H1 (cell line): ENCODE measurements at regions not wholly inside any gene's neighbourhood (a gene's known extent, or its start where the extent isn't known, plus 50 kb on each side); places are given as distances from the start of the nearest gene placed in this dataset.

Experiments
- CTCF ChIA-PET: fragments of 300-600 bp; sonication (Branson Sonifier 250); formaldehyde crosslinking; loops from one replicate; lab custom pipeline; 2021; ENCODE audit not compliant: partially characterized antibody; lab: Charles Lee
- POLR2A ChIA-PET: fragments of 300-600 bp; sonication (Branson Sonifier 250); formaldehyde crosslinking; loops from one replicate; lab custom pipeline; 2021; ENCODE audit warnings: inconsistent platforms; ENCODE audit not compliant: partially characterized antibody; lab: Charles Lee
- DNase-seq, 2 experiments: peaks; one replicate each; pipeline versions ENCODE4 v3.0.0 to v3.0.0-alpha.2; 2010 to 2022; ENCODE audit warnings: low spot score in 2 of 2, low read depth in 1 of 2, mixed read lengths in 1 of 2
- FAIRE-seq: peaks from 2 replicates; lab custom pipeline; 2011; peaks lifted over from hg19 to GRCh38; lab: Jason Lieb, UNC
- H2AFZ ChIP-seq: 2 replicates; pipeline ENCODE4 v1.8.1; 2012; ENCODE audit warnings: low read length, inconsistent platforms
- H2AK5ac ChIP-seq: 2 replicates; pipeline ENCODE4 v1.6.1; 2013; ENCODE audit warnings: low read depth, low read length
- H2BK120ac ChIP-seq: replicated peaks from 2 replicates; pipeline ENCODE3; 2013; ENCODE audit warnings: low read depth, low read length, inconsistent platforms
- H2BK12ac ChIP-seq: 2 replicates; pipeline ENCODE4 v1.6.1; 2013; ENCODE audit warnings: low read depth, low read length
- H2BK15ac ChIP-seq: 2 replicates; pipeline ENCODE4 v1.6.1; 2013; ENCODE audit warnings: low read length
- H2BK20ac ChIP-seq: 2 replicates; pipeline ENCODE4 v1.6.1; 2013; ENCODE audit warnings: low read length
- H2BK5ac ChIP-seq: 2 replicates; pipeline ENCODE4 v1.6.1; 2013; ENCODE audit warnings: low read depth, low read length
- H3K14ac ChIP-seq: 2 replicates; pipeline ENCODE4 v1.6.1; 2013; ENCODE audit warnings: inconsistent platforms; ENCODE audit not compliant: insufficient read length
- H3K18ac ChIP-seq: 2 replicates; pipeline ENCODE4 v1.6.1; 2013; ENCODE audit warnings: low read length; ENCODE audit errors: extremely low read depth
- H3K23ac ChIP-seq: 2 replicates; pipeline ENCODE4 v1.6.1; 2013; ENCODE audit warnings: inconsistent platforms; ENCODE audit not compliant: insufficient read length
- H3K23me2 ChIP-seq: 2 replicates; pipeline ENCODE4 v1.6.1; 2013; ENCODE audit warnings: low read depth, low read length
- H3K27ac ChIP-seq: 2 replicates; pipeline ENCODE4 v1.6.1; 2011; ENCODE audit warnings: low read depth, low read length, inconsistent platforms
- H3K27me3 ChIP-seq, 4 experiments: replicated peaks in 1 of 4; 1 replicate in 1 of 4; 2 replicates in 3 of 4; pipeline versions ENCODE4 v1.6.1 to v1.8.1; 2011 to 2013; ENCODE audit warnings: low read length in 3 of 4, mild to moderate bottlenecking in 3 of 4, inconsistent platforms in 2 of 4, mixed read lengths in 2 of 4, moderate library complexity in 1 of 4; ENCODE audit not compliant: control insufficient read depth in 3 of 4, insufficient read depth in 3 of 4; ENCODE audit errors: extremely low read depth in 1 of 4
- H3K36me3 ChIP-seq, 4 experiments: 2 replicates each; pipeline versions ENCODE4 v1.6.1 to v1.8.1; 2011 to 2013; ENCODE audit warnings: mild to moderate bottlenecking in 4 of 4, low read length in 3 of 4, moderate library complexity in 2 of 4, control low read depth in 1 of 4, inconsistent platforms in 1 of 4; ENCODE audit not compliant: insufficient read depth in 4 of 4, control insufficient read depth in 2 of 4
- H3K4ac ChIP-seq: replicated peaks from 2 replicates; pipeline ENCODE3; 2013; ENCODE audit warnings: low read length, low read depth, mixed read lengths, inconsistent platforms; ENCODE audit not compliant: insufficient read length
- H3K4me1 ChIP-seq, 4 experiments: replicated peaks in 1 of 4; 1 replicate in 1 of 4; 2 replicates in 3 of 4; pipeline versions ENCODE4 v1.6.1 to v1.8.1; 2011 to 2013; ENCODE audit warnings: low read length in 3 of 4, inconsistent platforms in 2 of 4, mixed read lengths in 1 of 4; ENCODE audit not compliant: insufficient read depth in 4 of 4, control insufficient read depth in 3 of 4
- H3K4me2 ChIP-seq, 2 experiments: 2 replicates each; pipeline versions ENCODE4 v1.6.1 to v1.8.1; 2011 to 2013; ENCODE audit warnings: low read depth in 2 of 2, low read length in 2 of 2, control low read depth in 1 of 2, inconsistent platforms in 1 of 2, mild to moderate bottlenecking in 1 of 2; ENCODE audit not compliant: insufficient read depth in 1 of 2
- H3K4me3 ChIP-seq, 4 experiments: fragments of 200-600, 300-600 bp in 1 of 4; sonication (generic), shearing (Covaris generic), sonication (Bioruptor Twin) in 1 of 4; 2 replicates each; pipeline versions ENCODE4 v1.5.1 to v1.8.1; 2011 to 2016; ENCODE audit warnings: low read length in 4 of 4, low read depth in 3 of 4, control low read depth in 2 of 4, inconsistent platforms in 2 of 4, mild to moderate bottlenecking in 2 of 4, mixed read lengths in 1 of 4, moderate library complexity in 1 of 4; ENCODE audit not compliant: insufficient read depth in 2 of 4; ENCODE audit errors: extremely low read depth in 1 of 4
- H3K56ac ChIP-seq: replicated peaks from 2 replicates; pipeline ENCODE3; 2013; ENCODE audit warnings: low read depth, mild to moderate bottlenecking, mixed read lengths, low read length, inconsistent platforms; ENCODE audit not compliant: insufficient read length
- H3K79me1 ChIP-seq: 2 replicates; pipeline ENCODE4 v1.6.1; 2013; ENCODE audit warnings: low read depth, low read length, control low read depth
- H3K79me2 ChIP-seq, 2 experiments: 2 replicates each; pipeline versions ENCODE4 v1.6.1 to v1.8.1; 2012 to 2013; ENCODE audit warnings: low read length in 2 of 2, mild to moderate bottlenecking in 2 of 2, inconsistent platforms in 1 of 2; ENCODE audit not compliant: insufficient read depth in 2 of 2, control insufficient read depth in 1 of 2
- H3K9ac ChIP-seq, 4 experiments: replicated peaks in 1 of 4; 1 replicate in 1 of 4; 2 replicates in 3 of 4; pipeline versions ENCODE4 v1.6.1 to v1.8.1; 2011 to 2013; ENCODE audit warnings: low read depth in 3 of 4, low read length in 3 of 4, control low read depth in 2 of 4, mild to moderate bottlenecking in 2 of 4, moderate library complexity in 2 of 4, inconsistent platforms in 1 of 4; ENCODE audit errors: extremely low read depth in 1 of 4
- H3K9me3 ChIP-seq, 2 experiments: 2 replicates each; pipeline versions ENCODE4 v1.6.1 to v1.8.1; 2012 to 2013; ENCODE audit warnings: mild to moderate bottlenecking in 2 of 2, moderate library complexity in 2 of 2, control low read depth in 1 of 2, inconsistent platforms in 1 of 2, low read depth in 1 of 2, low read length in 1 of 2, mixed read lengths in 1 of 2; ENCODE audit not compliant: insufficient read depth in 2 of 2
- H4K20me1 ChIP-seq, 2 experiments: replicated peaks in 1 of 2; 2 replicates each; pipeline versions ENCODE3 to v1.8.1; 2011 to 2013; ENCODE audit warnings: inconsistent platforms in 2 of 2, low read length in 2 of 2, mild to moderate bottlenecking in 1 of 2; ENCODE audit not compliant: insufficient read depth in 2 of 2, control insufficient read depth in 1 of 2
- H4K5ac ChIP-seq: 2 replicates; pipeline ENCODE4 v1.6.1; 2013; ENCODE audit warnings: low read length, low read depth, mixed read lengths, inconsistent platforms; ENCODE audit not compliant: insufficient read length
- H4K8ac ChIP-seq: 2 replicates; pipeline ENCODE4 v1.8.0; 2013; ENCODE audit warnings: mild to moderate bottlenecking, moderate library complexity, low read length, inconsistent platforms; ENCODE audit not compliant: insufficient read depth; ENCODE audit errors: extremely low read depth
- H4K91ac ChIP-seq: replicated peaks from 2 replicates; pipeline ENCODE3; 2013; ENCODE audit warnings: low read length, mixed read lengths, inconsistent platforms; ENCODE audit not compliant: insufficient read length
- SP1 ChIP-seq: IDR thresholded peaks from 2 replicates; pipeline ENCODE4 v1.6.1; 2011; ENCODE audit warnings: low read depth, low read length
- TEAD4 ChIP-seq: IDR thresholded peaks from 2 replicates; pipeline ENCODE4 v1.6.1; 2012; ENCODE audit warnings: low read depth, low read length, inconsistent platforms, mixed read lengths
- WGBS, 2 experiments: shearing (Covaris generic) in 1 of 2; methylation state at CpG; one replicate each; pipeline versions ENCODE4 v1.1.6 to v1.1.7; 2013 to 2015; ENCODE audit warnings: low lambda C conversion rate in 2 of 2, mixed read lengths in 2 of 2, inconsistent platforms in 1 of 2, low coverage in 1 of 2, missing lambda C conversion rate in 1 of 2; ENCODE audit not compliant: insufficient replicate concordance in 2 of 2, insufficient coverage in 1 of 2, insufficient read length in 1 of 2; ENCODE audit errors: extremely low coverage in 1 of 2, missing lambda C conversion rate in 1 of 2; 5-methylcytosine and 5-hydroxymethylcytosine counted together

DNA sequence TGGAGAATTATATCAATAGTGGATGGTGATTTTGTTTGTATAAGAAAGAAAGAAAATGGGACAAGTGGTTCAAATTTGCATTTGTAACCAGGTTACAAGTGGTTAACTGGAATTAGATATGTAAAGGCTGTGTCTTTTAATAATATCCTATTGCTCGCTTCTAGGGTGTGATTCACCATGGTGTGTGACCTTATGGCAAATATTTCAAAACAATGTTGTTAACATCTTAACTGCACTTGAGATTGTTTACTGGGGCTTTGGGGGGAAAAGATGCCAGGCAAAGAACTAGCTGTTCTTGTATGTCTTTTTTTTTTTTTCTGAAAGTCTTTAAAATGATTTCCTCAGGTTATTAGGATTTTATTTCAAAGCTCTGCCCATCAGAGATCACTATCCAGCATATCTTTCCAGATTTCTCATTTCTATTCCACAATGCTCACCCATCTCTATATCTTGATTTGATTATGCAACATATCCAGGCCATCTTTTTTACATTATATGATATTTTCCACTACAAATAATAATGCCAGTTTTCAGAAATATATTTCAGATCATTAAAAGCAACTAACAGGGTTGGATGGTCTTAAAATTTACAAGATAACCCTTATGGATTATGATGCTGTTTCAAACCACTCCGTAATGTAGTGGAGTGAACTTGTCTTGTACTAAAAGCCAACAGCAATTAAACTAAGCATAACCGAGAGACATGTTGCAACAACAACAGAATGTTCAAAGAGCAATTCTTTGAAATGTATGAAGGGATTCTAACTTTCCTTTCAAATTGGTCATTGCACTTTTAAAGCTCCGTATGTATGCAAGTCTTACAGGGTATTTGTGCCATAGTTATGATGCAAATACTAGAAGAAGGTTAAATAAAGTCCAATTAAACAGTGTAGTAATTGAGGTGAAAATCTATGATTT lies 341.5 kb upstream of the ETAA1 start:
- no peak overlapping the region for H3K4ac ChIP-seq
- no peak overlapping the region for H4K5ac ChIP-seq
- no peak overlapping the region for H3K23ac ChIP-seq
- H3K9ac ChIP-seq, result no peak overlapping the region
- H2BK15ac ChIP-seq, result no peak overlapping the region
- ChIA-PET CTCF (no interaction called here), POLR2A (no interaction called here)
- no peaks in the 10 kb centered on the region for H3K9me3 ChIP-seq
- H3K27me3 ChIP-seq, result no peaks in the 10 kb centered on the region
- no peaks in the 10 kb centered on the region for H4K20me1 ChIP-seq
- no peak overlapping the region for H3K4me2 ChIP-seq
- FAIRE-seq (no peak), DNase-seq (no peak)
- no peaks in the 10 kb centered on the region for H3K79me1 ChIP-seq
- H2AK5ac ChIP-seq, result no peak overlapping the region
- no peaks in the 10 kb centered on the region for H3K4me1 ChIP-seq
- H2AFZ ChIP-seq, result no peak overlapping the region
- H2BK120ac ChIP-seq, result no peak overlapping the region
- no peaks in the 10 kb centered on the region for H3K23me2 ChIP-seq
- no peak overlapping the region for H3K4me3 ChIP-seq
- no peak overlapping the region for H2BK20ac ChIP-seq
- no peak overlapping the region for H3K18ac ChIP-seq
- no peak overlapping the region for H3K14ac ChIP-seq
- H4K91ac ChIP-seq, result no peak overlapping the region
- H4K8ac ChIP-seq, result no peak overlapping the region
- no peak overlapping the region for H2BK12ac ChIP-seq
- H3K56ac ChIP-seq, result no peak overlapping the region
- H2BK5ac ChIP-seq, result no peak overlapping the region
- no peak overlapping the region for H3K27ac ChIP-seq
- 91% methylated on average over 4 of the region's 4 CpGs; no CpG with 5 or more reads in 1 of the 2 experiments for WGBS, 2 experiments
- no peaks in the 10 kb centered on the region for H3K36me3 ChIP-seq
- H3K79me2 ChIP-seq, result no peaks in the 10 kb centered on the region
- TF ChIP-seq TEAD4, result no peak
- TF ChIP-seq SP1, result no peak
